K562 (cell line): ENCODE measurements at regions not wholly inside any gene's neighbourhood (a gene's known extent, or its start where the extent isn't known, plus 50 kb on each side); places are given as distances from the start of the nearest gene placed in this dataset.

Source experiments
- GATA2 ChIP-seq: sonication (generic); formaldehyde crosslinking; IDR thresholded peaks from 2 replicates; pipeline ENCODE4 v1.4.0; 2020; ENCODE audit warnings: mild to moderate bottlenecking, missing genetic modification reagents
- GATAD2A ChIP-seq: fragments of 450-650 bp; IDR thresholded peaks from 2 replicates; pipeline ENCODE4 v1.6.1; 2017
- MAFK ChIP-seq: IDR thresholded peaks from 2 replicates; pipeline ENCODE4 v1.6.1; 2011; ENCODE audit warnings: low read length, improper control_type of control experiment
- MTA3 ChIP-seq: fragments of 450-650 bp; formaldehyde crosslinking; IDR thresholded peaks from 2 replicates; pipeline ENCODE4 v1.6.1; 2017; ENCODE audit warnings: mild to moderate bottlenecking, borderline replicate concordance
- RNF2 ChIP-seq: sonication (generic); IDR thresholded peaks from 2 replicates; pipeline ENCODE4 v1.6.1; 2016
- SMC3 ChIP-seq: conservative IDR thresholded peaks from 2 replicates; pipeline ENCODE4 v1.6.1; 2011; ENCODE audit warnings: low read depth, low read length, improper control_type of control experiment; ENCODE audit not compliant: insufficient read depth
- ZNF699 ChIP-seq: fragments of 250-450 bp; sonication (Bioruptor Pico); IDR thresholded peaks from 2 replicates; pipeline ENCODE4 v1.8.0; 2021; ENCODE audit warnings: mild to moderate bottlenecking, moderate library complexity; ENCODE audit not compliant: insufficient replicate concordance

DNA sequence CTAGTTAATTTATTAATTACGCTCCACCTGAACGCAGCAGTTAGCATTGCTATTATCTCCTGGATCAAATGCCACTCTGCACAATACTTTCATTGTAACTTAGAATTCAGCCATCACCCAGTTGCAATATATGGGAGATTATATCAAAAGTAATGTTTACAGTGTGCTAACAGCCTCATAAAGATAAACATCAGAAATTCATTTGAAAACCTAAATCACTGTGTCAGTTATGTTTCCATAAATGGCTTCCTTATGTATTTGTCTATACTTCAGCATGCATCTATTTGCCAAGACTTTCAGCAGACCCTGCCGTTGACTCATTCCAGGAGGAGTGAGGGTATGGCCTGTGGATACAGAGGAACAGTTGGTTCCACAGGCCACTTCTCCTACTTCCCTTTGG, 300.1 kb downstream of the TFAP2B start:
- TF ChIP-seq MAFK: no peak
- no peak for TF ChIP-seq RNF2
- TF ChIP-seq GATAD2A: no peak
- no peak for TF ChIP-seq ZNF699 (CRISPR knock-in tag)
- no peak for TF ChIP-seq GATA2 (CRISPR knock-in tag)
- no peak for TF ChIP-seq SMC3
- no peak for TF ChIP-seq MTA3
